ENCODE measurements at regions not wholly inside any gene's neighbourhood (a gene's known extent, or its start where the extent isn't known, plus 50 kb on each side); places are given as distances from the start of the nearest gene placed in this dataset.

- Histone ChIP-seq H4K20me1 (ENCODE audit: insufficient read depth, low read length) (no peaks in the 10 kb centered on the region), H3K4me3 (replicated peaks in 1 of 3; ENCODE audit: low read depth in 2 of 3, low read length in 3 of 3) (no peak overlapping the region), H3K4me1 (ENCODE audit: control insufficient read depth in 1 of 2, insufficient read depth in 2 of 2, low read length in 2 of 2) (no peaks in the 10 kb centered on the region), H3K4me2 (replicated peaks; ENCODE audit: extremely low read depth, low read length, poor library complexity, severe bottlenecking) (no peak overlapping the region), H3K27me3 (ENCODE audit: control insufficient read depth in 2 of 2, insufficient read depth in 2 of 2, low read length in 2 of 2) (no peaks in the 10 kb centered on the region), H3K27ac (ENCODE audit: low read depth in 1 of 2, low read length in 2 of 2) (no peak overlapping the region), H3K9me3 (replicated peaks in 1 of 2; ENCODE audit: control insufficient read depth in 1 of 2, insufficient read depth in 1 of 2, low read length in 2 of 2) (no peaks in the 10 kb centered on the region), H3K9ac (ENCODE audit: insufficient read depth, low read length, poor library complexity, severe bottlenecking) (no peak overlapping the region), H2AFZ (ENCODE audit: insufficient read depth, low read depth, low read length, poor library complexity, severe bottlenecking) (no peak overlapping the region), H3K79me2 (ENCODE audit: insufficient read depth, low read length) (no peaks in the 10 kb centered on the region), H3K36me3 (replicated peaks in 1 of 2; ENCODE audit: control insufficient read depth in 1 of 2, insufficient read depth in 2 of 2, low read length in 2 of 2) (no peaks in the 10 kb centered on the region)
- H3K4me1 Mint-ChIP-seq = no peaks in the 10 kb centered on the region
- H3K27ac Mint-ChIP-seq = no peak overlapping the region
- no peak overlapping the region for H3K4me3 Mint-ChIP-seq
- no peak for TF ChIP-seq CTCF (IDR thresholded peaks at IDR 0.05)
- intact Hi-C loops (cut with micrococcal nuclease) = no loop called here
- no peaks in the 10 kb centered on the region for H3K36me3 Mint-ChIP-seq
- H3K27me3 Mint-ChIP-seq (ENCODE audit: low read depth in 3 of 3) = no peaks in the 10 kb centered on the region
- WGBS (ENCODE audit: insufficient coverage) = no CpG with 5 or more reads among the region's 1 CpG
- DNase-seq = no peak
- peaks cover 0 to 3% (median 0%) of the 10 kb centered on the region in 7 donors for H3K9me3 Mint-ChIP-seq
Measured at GRCh38 chr20:39356908-39357307, 394.8 kb downstream of the DHX35 start.

GRCh38 chr20:39349240-39349639 lies 387.1 kb downstream of the DHX35 start:
- no peaks in the 10 kb centered on the region for H3K79me2 ChIP-seq (ENCODE audit: insufficient read depth, low read length)
- H3K27ac Mint-ChIP-seq = no peak overlapping the region
- H3K4me1 Mint-ChIP-seq = no peaks in the 10 kb centered on the region
- no peak overlapping the region for H3K9ac ChIP-seq (ENCODE audit: insufficient read depth, low read length, poor library complexity, severe bottlenecking)
- H3K9me3 ChIP-seq (replicated peaks in 1 of 2; ENCODE audit: control insufficient read depth in 1 of 2, insufficient read depth in 1 of 2, low read length in 2 of 2) = peaks cover 18 to 20% of the 10 kb centered on the region in 2 donors
- no peak for DNase-seq
- no peak overlapping the region for H3K27ac ChIP-seq (ENCODE audit: low read depth in 1 of 2, low read length in 2 of 2)
- H3K27me3 ChIP-seq (ENCODE audit: control insufficient read depth in 2 of 2, insufficient read depth in 2 of 2, low read length in 2 of 2) = no peaks in the 10 kb centered on the region
- H3K4me1 ChIP-seq (ENCODE audit: control insufficient read depth in 1 of 2, insufficient read depth in 2 of 2, low read length in 2 of 2) = no peaks in the 10 kb centered on the region
- no peak overlapping the region for H3K4me3 Mint-ChIP-seq
- no CpG with 5 or more reads among the region's 4 CpGs for WGBS (ENCODE audit: insufficient coverage)
- H3K36me3 ChIP-seq (replicated peaks in 1 of 2; ENCODE audit: control insufficient read depth in 1 of 2, insufficient read depth in 2 of 2, low read length in 2 of 2) = no peaks in the 10 kb centered on the region
- no peak overlapping the region for H2AFZ ChIP-seq (ENCODE audit: insufficient read depth, low read depth, low read length, poor library complexity, severe bottlenecking)
- H3K4me2 ChIP-seq (replicated peaks; ENCODE audit: extremely low read depth, low read length, poor library complexity, severe bottlenecking) = no peak overlapping the region
- intact Hi-C loops (cut with micrococcal nuclease) = no loop called here
- peaks cover 0 to 2% (median 0%) of the 10 kb centered on the region in 3 donors for H3K27me3 Mint-ChIP-seq (ENCODE audit: low read depth in 3 of 3)
- no peaks in the 10 kb centered on the region for H3K36me3 Mint-ChIP-seq
- no peak for TF ChIP-seq CTCF (IDR thresholded peaks at IDR 0.05)
- no peak overlapping the region for H3K4me3 ChIP-seq (replicated peaks in 1 of 3; ENCODE audit: low read depth in 2 of 3, low read length in 3 of 3)
- peaks cover 6 to 23% (median 11%) of the 10 kb centered on the region in 7 donors for H3K9me3 Mint-ChIP-seq
- H4K20me1 ChIP-seq (ENCODE audit: insufficient read depth, low read length) = no peaks in the 10 kb centered on the region
